NCI-H2196 treated with DMSO at 0.1 percent for 48 hours (cell line): ENCODE measurements at regions not wholly inside any gene's neighbourhood (a gene's known extent, or its start where the extent isn't known, plus 50 kb on each side); places are given as distances from the start of the nearest gene placed in this dataset.
"Not testable (repeated sequence)": the region's sequence is repeated elsewhere in the genome, so short reads cannot be mapped to it uniquely, and the experiment has no call there.

Experiments used
- DNase-seq: peaks from one replicate; lab custom pipeline; 2025; ENCODE audit not compliant: unreplicated experiment; lab: John Stamatoyannopoulos, UW

- no peak for DNase-seq
Observed at GRCh38 chr6:169857343-169858292, 106.2 kb downstream of the ERMARD start.

DNA sequence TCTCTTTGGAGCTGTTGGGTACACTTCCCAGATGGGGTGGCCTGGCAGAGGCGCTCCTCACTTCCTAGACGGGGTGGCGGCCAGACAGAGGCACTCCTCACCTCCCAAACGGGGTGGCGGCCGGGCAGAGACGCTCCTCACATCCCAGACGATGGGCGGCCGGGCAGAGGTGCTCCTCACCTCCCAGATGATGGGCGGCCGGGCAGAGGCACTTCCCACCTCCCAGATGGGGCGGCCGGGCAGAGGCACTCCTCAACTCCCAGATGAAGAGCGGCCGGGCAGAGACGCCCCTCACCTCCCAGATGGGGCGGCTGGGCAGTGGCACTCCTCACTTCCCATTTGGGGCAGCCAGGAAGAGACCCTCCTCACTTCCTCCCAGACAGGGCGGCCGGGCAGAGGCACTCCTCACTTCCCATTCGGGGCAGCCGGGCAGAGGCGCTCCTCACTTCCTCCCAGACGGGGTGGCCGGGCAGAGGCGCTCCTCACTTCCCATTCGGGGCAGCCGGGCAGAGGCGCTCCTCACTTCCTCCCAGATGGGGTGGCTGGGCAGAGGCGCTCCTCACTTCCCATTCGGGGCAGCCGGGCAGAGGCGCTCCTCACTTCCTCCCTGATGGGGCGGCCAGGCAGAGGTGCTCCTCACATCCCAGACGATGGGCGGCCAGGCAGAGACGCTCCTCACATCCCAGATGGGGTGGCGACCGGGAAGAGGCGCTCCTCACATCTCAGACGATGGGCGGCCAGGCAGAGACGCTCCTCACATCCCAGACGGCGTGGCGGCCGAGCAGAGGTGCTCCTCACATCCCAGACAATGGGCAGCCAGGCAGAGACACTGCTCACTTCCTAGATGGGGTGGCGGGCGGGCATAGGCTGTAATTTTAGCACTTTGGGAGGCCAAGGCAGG lies 105.3 kb downstream of the ERMARD start:
- not testable (repeated sequence) for DNase-seq

GRCh38 chr6:169854813-169855212 lies 103.4 kb downstream of the ERMARD start:
- no peak for DNase-seq

DNA sequence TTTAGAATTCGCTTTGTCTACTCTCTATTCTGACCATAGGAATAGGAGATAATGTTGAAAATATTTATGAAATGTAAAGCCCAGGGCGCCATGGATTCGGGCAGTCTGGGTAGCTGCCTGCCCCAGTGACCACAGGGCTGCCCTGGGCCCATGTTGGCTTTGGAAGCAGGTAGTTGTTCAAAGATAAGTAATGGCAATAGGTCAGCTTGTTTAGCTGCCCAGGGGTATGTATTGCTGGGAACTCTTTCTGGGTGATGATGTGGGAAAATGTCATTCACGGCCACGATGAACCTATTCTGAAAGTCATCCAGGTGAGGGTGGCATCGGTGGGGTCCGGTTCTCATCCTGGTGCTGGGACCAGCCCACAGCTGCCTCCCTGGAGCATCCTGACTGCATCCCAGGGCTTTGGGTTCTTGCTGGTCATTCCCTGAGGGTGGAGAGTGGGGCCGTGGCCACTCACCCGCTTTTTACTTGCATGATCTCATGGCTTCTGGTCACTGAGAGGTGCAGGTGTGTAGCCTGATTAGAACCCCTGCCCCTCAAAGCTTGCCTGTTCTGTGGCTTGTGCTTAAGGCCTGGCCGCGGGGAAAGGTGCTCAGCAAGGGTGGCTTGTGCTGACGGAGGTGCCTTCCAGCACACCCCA lies 102.8 kb downstream of the ERMARD start:
- no peak for DNase-seq

- DNase-seq = no peak
Observed at GRCh38 chr6:169853196-169854082, 102.0 kb downstream of the ERMARD start.

- DNase-seq = no peak
Observed at GRCh38 chr6:169852504-169853195, 101.2 kb downstream of the ERMARD start.

DNA sequence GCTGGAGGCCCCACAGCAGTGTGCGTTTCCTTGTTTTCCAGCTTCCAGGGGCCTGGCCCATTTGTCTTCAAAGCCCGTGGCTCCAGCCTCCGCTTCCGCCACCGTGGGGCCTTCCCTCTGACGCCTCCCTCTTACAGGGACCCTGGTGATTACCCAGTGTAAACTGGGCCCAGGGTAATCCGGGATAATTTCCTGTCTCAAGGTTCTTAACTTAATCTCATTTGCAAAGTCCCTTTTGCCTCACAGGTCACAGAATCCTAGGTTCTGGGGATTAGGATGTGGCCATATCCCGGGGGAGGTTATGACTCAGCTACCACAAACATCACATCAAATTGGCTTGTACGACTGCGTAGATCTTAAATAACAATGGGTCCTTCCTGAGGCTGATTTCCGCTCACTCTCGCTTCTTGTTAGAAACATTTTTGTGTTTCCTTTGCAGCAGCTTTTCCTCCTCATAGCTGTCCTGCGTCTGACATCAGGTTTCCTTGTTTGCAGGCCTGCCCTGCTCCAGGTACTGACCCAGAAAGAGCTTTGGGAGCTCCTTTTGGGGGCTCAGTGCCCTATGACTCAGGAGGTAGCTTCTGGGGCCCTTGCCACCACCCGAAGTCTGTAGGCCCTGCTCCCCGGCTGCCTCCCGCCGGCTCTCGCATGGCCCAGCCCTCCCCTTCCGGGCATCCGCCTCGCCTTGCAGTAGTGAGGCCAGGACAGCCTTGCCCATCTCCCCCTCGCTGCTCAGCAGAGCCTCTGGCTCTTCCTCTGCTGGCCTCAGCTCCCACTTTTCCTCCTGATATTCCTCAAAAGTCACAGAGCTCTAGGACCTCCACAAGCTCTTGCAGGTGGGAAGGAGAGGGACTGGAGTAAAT lies 100.5 kb downstream of the ERMARD start:
- no peak for DNase-seq

DNA sequence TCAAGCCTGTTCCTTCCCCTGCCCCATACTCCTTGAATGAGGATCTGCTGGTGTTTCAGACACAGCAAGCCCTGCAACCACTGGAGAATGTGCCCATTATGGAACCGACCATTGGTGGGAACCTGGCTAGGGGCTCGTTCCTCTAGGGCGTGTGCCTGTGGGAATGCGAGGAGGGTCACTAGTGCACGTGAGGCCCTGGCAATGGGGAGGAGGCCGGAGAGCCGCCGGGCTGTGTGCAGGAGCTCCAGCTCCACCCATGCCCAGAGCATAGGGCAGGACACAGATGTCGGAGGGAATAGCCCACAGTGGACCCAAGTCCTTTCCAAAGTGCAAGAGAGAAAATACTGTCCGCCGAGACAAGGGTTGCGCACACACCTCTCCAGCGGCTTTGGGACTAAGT lies 99.3 kb downstream of the ERMARD start:
- no peak for DNase-seq

GRCh38 chr6:169850154-169850553 lies 98.7 kb downstream of the ERMARD start:
- no peak for DNase-seq

DNA sequence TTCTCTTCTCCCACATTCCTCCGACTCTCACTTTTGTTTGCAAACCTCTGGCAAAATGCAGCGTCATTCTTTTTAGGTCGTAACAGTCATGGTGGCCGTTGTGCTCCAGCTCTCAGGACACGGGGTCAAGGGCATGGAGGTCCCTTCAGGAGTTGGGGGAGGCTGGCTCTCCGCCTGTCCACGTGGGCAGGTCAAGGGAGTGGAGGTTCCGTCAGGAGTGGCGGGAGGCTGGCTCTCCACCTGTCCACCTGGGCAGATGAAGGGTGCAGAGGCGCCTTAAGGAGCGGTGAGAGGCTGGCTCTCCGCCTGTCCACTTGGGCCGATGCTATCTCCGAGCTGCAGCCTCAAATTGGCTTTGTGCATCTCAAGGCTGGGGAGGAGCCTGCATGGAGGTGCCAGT lies 98.0 kb downstream of the ERMARD start:
- no peak for DNase-seq

GRCh38 chr6:169848946-169849345 lies 97.5 kb downstream of the ERMARD start:
- DNase-seq = no peak

DNA sequence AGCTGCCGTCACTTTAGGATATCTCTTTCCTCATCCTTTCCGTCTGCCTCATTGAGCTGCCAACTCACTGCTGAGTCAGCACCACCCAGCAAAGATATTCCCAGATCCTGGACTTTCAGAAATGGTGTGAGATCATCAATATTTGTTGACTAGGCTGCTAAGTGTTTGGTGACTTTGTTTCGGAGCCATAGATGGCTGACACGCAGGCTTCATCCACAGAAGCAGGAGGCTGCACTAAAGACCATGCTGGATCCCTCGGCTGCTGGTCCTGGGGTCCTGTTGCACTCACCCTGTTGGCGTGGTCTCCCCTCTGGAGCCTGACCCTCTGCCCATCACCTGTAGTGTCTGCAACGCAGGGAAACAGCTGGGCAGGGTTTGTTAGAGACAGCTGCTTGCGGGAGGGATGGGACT lies 96.5 kb downstream of the ERMARD start:
- DNase-seq = no peak

DNA sequence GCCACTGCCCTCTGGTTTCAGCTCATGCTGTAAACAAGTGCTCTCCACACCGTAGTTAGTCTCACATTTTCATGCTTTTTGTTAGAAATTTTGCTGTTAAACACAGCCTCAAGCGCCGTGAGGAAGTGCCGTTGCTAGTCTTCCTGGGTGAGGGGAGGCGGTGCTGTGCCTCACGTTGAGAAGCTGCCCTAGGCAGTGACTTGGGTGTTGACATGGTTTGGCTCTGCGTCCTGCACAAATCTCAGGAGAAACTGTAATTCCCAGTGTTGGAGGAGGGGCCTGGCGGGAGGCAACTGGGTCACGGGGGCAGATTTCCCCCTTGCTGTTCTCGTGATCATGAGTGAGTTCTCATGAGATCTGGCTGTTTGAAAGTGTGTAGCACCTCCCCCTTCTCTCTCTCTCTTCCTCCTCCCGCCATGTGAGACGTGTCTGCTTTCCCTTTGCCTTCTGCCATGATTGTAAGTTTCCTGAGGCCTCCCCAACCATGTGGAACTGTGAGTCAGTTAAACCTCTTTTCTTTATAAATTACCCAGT lies 95.8 kb downstream of the ERMARD start:
- DNase-seq = no peak

- DNase-seq = no peak
Observed at GRCh38 chr6:169846286-169847056, 95.0 kb downstream of the ERMARD start.

GRCh38 chr6:169845426-169846285 lies 94.2 kb downstream of the ERMARD start:
- DNase-seq = no peak

DNA sequence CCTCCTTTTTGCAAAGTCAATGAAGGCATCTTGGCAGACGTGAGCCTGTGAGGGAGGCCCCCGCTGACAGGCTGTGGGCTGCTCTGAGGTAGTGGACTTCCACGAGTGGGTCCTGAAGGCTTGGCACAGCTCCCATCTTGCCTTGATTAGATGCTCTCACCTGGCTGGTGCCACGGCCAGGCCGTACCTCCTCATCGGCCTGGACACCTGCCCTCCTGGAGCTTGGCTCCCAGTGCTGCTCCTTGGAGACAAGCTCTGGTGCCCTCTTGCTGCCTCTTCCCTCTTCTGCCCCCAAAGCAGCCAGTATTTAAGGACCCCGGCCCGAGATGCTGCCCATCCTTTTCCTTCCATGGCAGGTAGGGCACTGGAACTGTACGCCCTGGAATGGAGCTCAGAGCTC lies 93.5 kb downstream of the ERMARD start:
- no peak for DNase-seq

DNA sequence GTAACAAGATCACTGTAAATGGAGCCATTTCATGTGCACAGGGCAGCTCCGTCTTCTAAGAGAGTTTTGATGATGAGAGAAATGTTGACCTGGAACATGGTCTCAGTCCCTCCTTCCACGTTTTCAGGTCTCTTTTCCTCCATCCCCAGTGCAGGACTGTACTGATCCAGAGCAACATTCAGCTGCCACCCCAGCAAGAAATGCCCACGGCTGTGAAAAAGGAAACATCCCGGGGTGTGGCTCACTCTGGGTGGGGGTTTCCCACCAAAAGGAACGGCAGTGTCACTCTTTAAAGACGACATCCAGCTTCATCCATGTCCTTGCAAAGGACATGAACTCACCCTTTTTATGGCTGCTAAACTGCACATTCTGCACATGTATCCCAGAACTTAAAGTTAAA lies 92.6 kb downstream of the ERMARD start:
- no peak for DNase-seq
